ENCODE measurements at regions not wholly inside any gene's neighbourhood (a gene's known extent, or its start where the extent isn't known, plus 50 kb on each side); places are given as distances from the start of the nearest gene placed in this dataset.

DNA sequence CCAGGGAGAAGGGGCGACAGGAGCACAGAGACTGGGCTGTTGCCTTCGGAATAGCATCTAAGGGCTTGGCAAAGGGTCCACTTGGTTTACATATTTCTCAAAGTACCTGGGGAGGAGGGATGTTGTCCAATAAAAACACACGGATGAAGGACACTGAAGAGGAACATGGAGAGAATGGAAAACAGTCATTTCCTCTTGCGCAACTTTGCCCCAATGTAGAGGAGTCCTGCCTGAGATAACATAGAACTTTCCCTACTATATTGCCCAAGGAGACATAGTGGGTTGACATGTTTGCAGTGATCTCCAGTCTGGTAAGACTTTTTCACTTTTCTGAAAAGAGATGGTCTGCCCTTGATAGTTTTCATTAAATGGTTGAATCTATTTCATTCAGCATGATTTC lies 468.8 kb upstream of the SUCLG2 start:
- Mint-ChIP-seq H3K36me3 (ENCODE audit: low read depth) (no peaks in the 10 kb centered on the region), H3K4me1 (ENCODE audit: low read depth) (peaks cover 11% of the 10 kb centered on the region), H3K27me3 (ENCODE audit: low read depth) (no peaks in the 10 kb centered on the region), H3K27ac (no peak overlapping the region), H3K4me3 (no peak overlapping the region), H3K9me3 (no peaks in the 10 kb centered on the region)
- CTCF ChIA-PET, result interaction anchor here (0.6 kb wide), 1 partner anchor 243 kb away, joined by 3 read pairs; no protein-coding TSS in a partner anchor
- intact Hi-C loops (cut with micrococcal nuclease), result no loop called here
- no peak for DNase-seq

DNA sequence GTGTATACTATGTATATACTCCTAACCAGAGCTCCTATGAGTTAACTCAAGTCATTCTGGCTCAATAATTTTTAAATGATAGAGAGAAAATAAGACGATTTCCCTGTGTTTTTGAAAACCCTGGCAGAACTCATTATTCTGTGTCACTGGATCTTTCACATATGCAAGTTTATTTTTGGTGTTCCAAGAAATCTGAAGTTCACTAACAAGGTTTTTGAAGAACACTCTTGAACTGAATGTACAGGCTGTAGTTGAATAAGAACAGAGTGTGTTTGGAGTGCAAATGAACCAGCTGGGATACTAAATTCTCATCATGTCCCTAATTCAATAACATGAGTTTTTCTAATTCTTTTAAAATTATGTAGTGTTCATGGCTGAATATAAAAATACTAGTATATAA lies 466.9 kb upstream of the SUCLG2 start:
- H3K27ac Mint-ChIP-seq, result no peak overlapping the region
- DNase-seq, result no peak

DNA sequence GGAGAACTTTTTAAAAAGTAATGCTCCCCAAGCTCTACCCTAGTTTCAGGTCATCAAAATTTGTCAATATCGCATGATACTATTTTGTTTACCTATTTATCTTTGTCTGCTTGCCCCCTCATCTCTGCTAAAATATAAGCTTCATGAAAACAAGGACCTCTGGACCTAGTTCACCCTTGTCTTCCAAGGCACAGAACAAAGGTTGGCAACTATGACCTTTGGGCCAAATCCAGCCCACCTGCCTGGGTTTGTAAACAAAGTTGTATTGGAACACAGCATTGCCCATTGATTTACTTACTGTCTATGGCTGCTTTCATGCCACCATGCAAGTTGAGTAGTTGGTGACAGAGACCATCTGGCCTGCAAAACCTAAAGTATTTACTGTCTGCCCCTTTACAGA lies 462.2 kb upstream of the SUCLG2 start:
- CTCF ChIA-PET, result no interaction called here
- intact Hi-C loops (cut with micrococcal nuclease), result no loop called here
- DNase-seq, result no peak
- Mint-ChIP-seq H3K36me3 (ENCODE audit: low read depth) (no peaks in the 10 kb centered on the region), H3K4me1 (ENCODE audit: low read depth) (no peaks in the 10 kb centered on the region), H3K4me3 (no peak overlapping the region), H3K27ac (no peak overlapping the region), H3K27me3 (ENCODE audit: low read depth) (no peaks in the 10 kb centered on the region), H3K9me3 (peaks cover 3% of the 10 kb centered on the region)

More for the DNA sequence above, 466.9 kb upstream of the SUCLG2 start:
- no peaks in the 10 kb centered on the region for H3K27me3 Mint-ChIP-seq (ENCODE audit: low read depth)
- CTCF ChIA-PET, result no interaction called here
- H3K4me1 Mint-ChIP-seq (ENCODE audit: low read depth), result peaks cover 7% of the 10 kb centered on the region
- no peaks in the 10 kb centered on the region for H3K9me3 Mint-ChIP-seq
- intact Hi-C loops (cut with micrococcal nuclease), result no loop called here
- no peak overlapping the region for H3K4me3 Mint-ChIP-seq
- no peaks in the 10 kb centered on the region for H3K36me3 Mint-ChIP-seq (ENCODE audit: low read depth)

DNA sequence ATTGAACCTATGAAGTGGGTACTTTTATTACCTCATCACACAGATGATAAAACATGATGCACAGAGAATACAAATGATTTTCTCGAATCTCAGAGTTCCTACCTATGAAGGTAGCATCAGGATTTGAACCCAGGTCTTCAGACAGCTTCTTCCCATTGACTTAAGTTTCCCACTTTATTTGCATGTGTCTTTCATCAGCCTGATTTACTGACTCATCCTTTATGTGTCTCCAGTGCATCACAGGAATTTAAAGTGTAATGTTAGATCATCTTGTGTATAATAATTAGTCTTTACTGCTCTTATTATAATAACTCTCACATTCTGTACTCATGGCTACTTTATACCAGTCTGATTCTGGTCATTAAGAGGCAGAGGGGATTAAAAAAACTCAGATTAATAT lies 449.4 kb upstream of the SUCLG2 start:
- no peak for DNase-seq
- Mint-ChIP-seq H3K27me3 (ENCODE audit: low read depth) (no peaks in the 10 kb centered on the region), H3K36me3 (ENCODE audit: low read depth) (peaks cover 12% of the 10 kb centered on the region), H3K4me1 (ENCODE audit: low read depth) (peaks cover 19% of the 10 kb centered on the region), H3K9me3 (peaks cover 11% of the 10 kb centered on the region), H3K4me3 (no peak overlapping the region), H3K27ac (no peak overlapping the region)
- CTCF ChIA-PET, result no interaction called here
- intact Hi-C loops (cut with micrococcal nuclease), result no loop called here

DNA sequence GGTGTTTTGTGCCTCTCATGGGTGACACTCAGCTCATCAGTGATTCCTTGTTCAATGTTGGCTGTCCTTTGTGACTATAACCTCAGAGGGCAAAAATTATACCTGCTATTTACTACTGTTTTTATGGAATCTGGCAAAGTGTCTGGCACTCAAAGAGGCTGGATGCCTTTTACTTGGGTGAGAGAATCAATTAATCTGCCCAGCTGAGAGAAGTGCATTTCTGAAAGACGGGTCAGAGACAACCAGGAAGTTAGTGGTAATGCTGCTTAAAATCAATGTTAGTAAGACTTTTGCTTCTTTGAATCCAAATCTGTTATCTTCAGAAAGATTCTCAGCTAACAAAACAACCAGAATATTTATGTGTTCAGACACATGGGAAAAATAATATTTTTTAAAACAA lies 436.2 kb upstream of the SUCLG2 start:
- no peaks in the 10 kb centered on the region for H3K9me3 Mint-ChIP-seq
- H3K36me3 Mint-ChIP-seq (ENCODE audit: low read depth), result no peaks in the 10 kb centered on the region
- no peak overlapping the region for H3K4me3 Mint-ChIP-seq
- DNase-seq, result no peak
- H3K27ac Mint-ChIP-seq, result no peak overlapping the region
- CTCF ChIA-PET, result no interaction called here
- H3K4me1 Mint-ChIP-seq (ENCODE audit: low read depth), result peaks cover 55% of the 10 kb centered on the region
- no peaks in the 10 kb centered on the region for H3K27me3 Mint-ChIP-seq (ENCODE audit: low read depth)
- intact Hi-C loops (cut with micrococcal nuclease), result no loop called here

DNA sequence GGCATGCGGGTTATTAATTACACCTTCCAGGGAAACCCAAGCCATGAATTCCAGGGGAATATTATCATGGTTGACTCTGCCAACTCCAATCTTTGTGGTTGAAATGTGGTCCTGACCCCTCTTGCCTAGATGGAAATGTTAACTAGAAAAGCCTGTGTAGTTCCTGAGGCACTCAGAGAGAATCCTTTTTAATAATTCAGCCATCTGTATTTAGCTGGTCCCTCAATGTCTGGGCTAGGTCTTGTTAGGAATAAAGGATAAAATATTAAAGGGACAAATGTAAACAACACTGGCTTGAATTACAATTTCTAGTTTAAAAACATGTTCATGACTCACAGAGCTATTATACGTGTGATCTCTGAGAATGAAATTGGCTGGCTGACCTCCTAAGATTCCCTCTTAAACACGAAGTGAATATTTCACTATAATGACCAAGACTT lies 435.2 kb upstream of the SUCLG2 start:
- H3K4me3 Mint-ChIP-seq, result no peak overlapping the region
- no peaks in the 10 kb centered on the region for H3K36me3 Mint-ChIP-seq (ENCODE audit: low read depth)
- no peaks in the 10 kb centered on the region for H3K9me3 Mint-ChIP-seq
- no peak for DNase-seq
- H3K27ac Mint-ChIP-seq, result no peak overlapping the region
- intact Hi-C loops (cut with micrococcal nuclease), result loop anchor here (10.0 kb wide), 2 partner anchors 435 to 995 kb away; partner anchors contain the start of genes ARL6IP5, SUCLG2 and UBA3
- H3K4me1 Mint-ChIP-seq (ENCODE audit: low read depth), result peaks cover 62% of the 10 kb centered on the region
- H3K27me3 Mint-ChIP-seq (ENCODE audit: low read depth), result no peaks in the 10 kb centered on the region
- CTCF ChIA-PET, result no interaction called here

DNA sequence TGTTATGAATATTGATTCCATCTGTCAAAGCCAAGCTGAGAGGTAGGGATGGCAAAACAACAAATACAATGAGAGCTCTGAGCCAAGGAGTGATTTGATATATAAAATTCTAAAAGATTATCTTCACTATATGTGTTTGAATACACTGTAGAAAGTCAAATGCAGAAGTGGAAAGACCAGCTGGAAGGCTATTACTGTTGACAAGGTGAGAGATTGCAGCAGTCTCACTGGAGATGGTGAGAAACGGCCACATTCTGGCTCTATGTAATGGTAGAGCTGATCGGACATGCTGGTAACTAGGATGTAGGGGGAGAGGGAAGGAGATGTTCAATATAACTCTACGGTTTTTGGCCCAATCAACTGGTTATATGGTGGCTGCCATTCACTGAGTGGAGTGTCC lies 434.2 kb upstream of the SUCLG2 start:
- no peak overlapping the region for H3K27ac Mint-ChIP-seq
- DNase-seq, result no peak
- intact Hi-C loops (cut with micrococcal nuclease), result loop anchor here (1.0 to 10.0 kb wide), 4 partner anchors 31 to 996 kb away; partner anchors contain the start of genes ARL6IP5, SUCLG2 and UBA3
- no peaks in the 10 kb centered on the region for H3K9me3 Mint-ChIP-seq
- no peak overlapping the region for H3K4me3 Mint-ChIP-seq
- H3K36me3 Mint-ChIP-seq (ENCODE audit: low read depth), result no peaks in the 10 kb centered on the region
- CTCF ChIA-PET, result interaction anchor here (0.7 kb wide), 1 partner anchor 46 kb away, joined by 3 read pairs; no protein-coding TSS in a partner anchor
- H3K4me1 Mint-ChIP-seq (ENCODE audit: low read depth), result peaks cover 62% of the 10 kb centered on the region
- no peaks in the 10 kb centered on the region for H3K27me3 Mint-ChIP-seq (ENCODE audit: low read depth)

DNA sequence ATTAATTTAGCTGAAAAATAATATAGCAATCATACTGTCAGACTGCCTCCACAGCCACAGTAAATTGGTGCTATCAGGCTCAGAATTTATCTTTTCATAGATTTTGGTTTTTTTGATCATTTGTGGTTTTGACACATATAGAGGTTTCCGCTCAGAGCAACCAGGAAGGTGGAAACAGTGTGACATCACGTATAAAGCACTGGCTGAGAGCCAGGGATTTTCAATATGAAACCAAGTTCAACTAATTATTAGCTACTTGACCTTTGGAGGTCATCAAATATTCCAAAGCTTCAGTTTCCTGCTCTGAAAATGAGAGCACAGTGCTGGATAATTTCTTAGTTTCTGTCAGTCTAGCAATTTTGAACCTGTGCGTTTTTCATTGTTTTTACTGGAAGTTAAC lies 433.8 kb upstream of the SUCLG2 start:
- H3K27me3 Mint-ChIP-seq (ENCODE audit: low read depth), result no peaks in the 10 kb centered on the region
- no peaks in the 10 kb centered on the region for H3K9me3 Mint-ChIP-seq
- H3K4me3 Mint-ChIP-seq, result no peak overlapping the region
- intact Hi-C loops (cut with micrococcal nuclease), result loop anchor here (1.0 to 10.0 kb wide), 4 partner anchors 31 to 997 kb away; partner anchors contain the start of genes ARL6IP5, SUCLG2 and UBA3
- no peaks in the 10 kb centered on the region for H3K36me3 Mint-ChIP-seq (ENCODE audit: low read depth)
- CTCF ChIA-PET, result interaction anchor here (0.7 kb wide), 1 partner anchor 46 kb away, joined by 3 read pairs; no protein-coding TSS in a partner anchor
- peak; percentile 72 for DNase-seq
- H3K4me1 Mint-ChIP-seq (ENCODE audit: low read depth), result peaks cover 62% of the 10 kb centered on the region
- no peak overlapping the region for H3K27ac Mint-ChIP-seq

DNA sequence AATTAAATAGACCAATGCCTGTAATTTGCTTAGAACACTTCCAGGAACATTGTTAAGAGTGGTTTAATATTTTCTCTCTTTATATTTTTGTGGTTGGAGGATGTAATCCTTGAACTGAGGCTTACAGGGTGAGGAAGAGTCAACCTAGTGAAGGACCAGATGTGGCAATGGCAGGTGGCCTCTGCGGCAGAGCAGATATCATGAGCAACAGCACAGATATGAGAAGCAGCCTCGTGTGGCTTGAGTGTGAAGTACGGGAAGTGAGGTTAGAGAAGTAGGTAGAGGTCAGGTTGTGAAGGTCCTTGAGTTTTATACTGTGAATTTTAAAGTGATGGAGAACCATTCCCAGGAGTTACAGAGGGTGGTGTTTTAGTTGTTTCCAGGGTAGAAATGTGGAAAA lies 417.6 kb upstream of the SUCLG2 start:
- Mint-ChIP-seq H3K4me1 (ENCODE audit: low read depth) (peaks cover 15% of the 10 kb centered on the region), H3K27me3 (ENCODE audit: low read depth) (no peaks in the 10 kb centered on the region), H3K9me3 (peaks cover 13% of the 10 kb centered on the region), H3K36me3 (ENCODE audit: low read depth) (peaks cover 7% of the 10 kb centered on the region), H3K27ac (no peak overlapping the region), H3K4me3 (no peak overlapping the region)
- DNase-seq, result no peak
- CTCF ChIA-PET, result no interaction called here
- intact Hi-C loops (cut with micrococcal nuclease), result no loop called here

DNA sequence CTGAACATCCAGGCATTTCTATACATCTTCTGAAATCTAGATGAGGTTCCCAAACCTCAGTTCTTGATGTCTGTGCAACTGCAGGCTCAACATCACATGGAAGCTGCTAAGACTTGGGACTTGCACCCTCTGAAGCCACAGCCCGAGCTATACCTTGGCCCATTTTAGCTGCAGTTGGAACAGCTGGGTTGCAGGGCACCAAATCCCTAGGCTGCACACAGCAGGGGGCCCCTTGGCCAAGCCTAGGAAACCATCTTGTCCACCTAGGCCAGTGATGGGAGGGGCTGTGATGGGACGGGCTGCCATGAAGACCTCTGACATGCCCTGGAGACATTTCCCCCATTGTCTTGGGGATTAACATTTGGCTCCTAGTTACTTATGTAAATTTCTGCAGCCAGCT lies 415.8 kb upstream of the SUCLG2 start:
- Mint-ChIP-seq H3K27ac (no peak overlapping the region), H3K9me3 (peaks cover 12% of the 10 kb centered on the region), H3K4me1 (ENCODE audit: low read depth) (peaks cover 9% of the 10 kb centered on the region), H3K27me3 (ENCODE audit: low read depth) (no peaks in the 10 kb centered on the region), H3K36me3 (ENCODE audit: low read depth) (peaks cover 7% of the 10 kb centered on the region), H3K4me3 (no peak overlapping the region)
- intact Hi-C loops (cut with micrococcal nuclease), result no loop called here
- DNase-seq, result no peak
- CTCF ChIA-PET, result no interaction called here

DNA sequence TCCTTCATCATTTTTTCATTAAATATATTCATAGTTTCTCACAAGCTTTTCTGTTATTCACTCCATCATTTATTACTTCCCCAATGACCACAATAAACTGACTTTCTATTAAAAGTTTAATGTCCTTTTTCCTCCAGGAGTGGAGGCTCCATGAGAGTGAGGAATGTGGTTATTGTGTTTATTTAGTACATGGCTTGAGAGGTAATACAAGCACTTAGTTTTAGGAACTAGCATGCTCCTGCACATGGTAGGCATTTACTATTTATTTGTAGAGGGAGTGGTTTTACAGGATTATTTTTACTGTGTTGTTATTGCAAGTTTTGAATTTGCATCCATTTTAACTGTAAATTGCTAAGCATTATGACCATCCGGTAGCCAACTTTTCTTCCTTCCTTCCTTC lies 412.9 kb upstream of the SUCLG2 start:
- no peaks in the 10 kb centered on the region for H3K27me3 Mint-ChIP-seq (ENCODE audit: low read depth)
- peaks cover 7% of the 10 kb centered on the region for H3K36me3 Mint-ChIP-seq (ENCODE audit: low read depth)
- peaks cover 17% of the 10 kb centered on the region for H3K4me1 Mint-ChIP-seq (ENCODE audit: low read depth)
- peaks cover 12% of the 10 kb centered on the region for H3K9me3 Mint-ChIP-seq
- no peak for DNase-seq
- CTCF ChIA-PET, result no interaction called here
- intact Hi-C loops (cut with micrococcal nuclease), result no loop called here
- H3K4me3 Mint-ChIP-seq, result no peak overlapping the region
- H3K27ac Mint-ChIP-seq, result no peak overlapping the region

DNA sequence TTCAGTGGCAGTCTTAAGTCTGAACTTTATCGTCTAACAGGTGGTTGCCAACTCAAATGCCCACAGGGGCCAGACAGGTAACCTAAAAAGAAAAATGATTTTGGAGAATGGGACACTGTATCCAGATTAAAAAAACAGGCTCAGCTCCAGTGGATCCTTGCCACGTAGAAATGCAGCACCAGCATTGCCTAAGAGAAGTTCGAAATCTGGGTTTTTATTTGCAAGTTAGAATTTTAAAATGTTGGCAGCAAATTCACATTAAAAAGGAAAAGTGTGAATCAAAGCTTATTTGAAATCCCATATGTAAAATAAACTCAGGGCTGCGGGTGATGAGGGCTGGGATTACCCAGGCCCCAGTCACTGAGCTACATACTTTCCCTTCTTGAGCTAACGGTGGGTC lies 408.5 kb upstream of the SUCLG2 start:
- no peak overlapping the region for H3K4me3 Mint-ChIP-seq
- peaks cover 50% of the 10 kb centered on the region for H3K4me1 Mint-ChIP-seq (ENCODE audit: low read depth)
- H3K27me3 Mint-ChIP-seq (ENCODE audit: low read depth), result no peaks in the 10 kb centered on the region
- no peak overlapping the region for H3K27ac Mint-ChIP-seq
- H3K9me3 Mint-ChIP-seq, result no peaks in the 10 kb centered on the region
- no peaks in the 10 kb centered on the region for H3K36me3 Mint-ChIP-seq (ENCODE audit: low read depth)
- intact Hi-C loops (cut with micrococcal nuclease), result loop anchor here (5.0 kb wide), 1 partner anchor 116 kb away; no protein-coding TSS in a partner anchor
- CTCF ChIA-PET, result no interaction called here
- DNase-seq, result no peak

DNA sequence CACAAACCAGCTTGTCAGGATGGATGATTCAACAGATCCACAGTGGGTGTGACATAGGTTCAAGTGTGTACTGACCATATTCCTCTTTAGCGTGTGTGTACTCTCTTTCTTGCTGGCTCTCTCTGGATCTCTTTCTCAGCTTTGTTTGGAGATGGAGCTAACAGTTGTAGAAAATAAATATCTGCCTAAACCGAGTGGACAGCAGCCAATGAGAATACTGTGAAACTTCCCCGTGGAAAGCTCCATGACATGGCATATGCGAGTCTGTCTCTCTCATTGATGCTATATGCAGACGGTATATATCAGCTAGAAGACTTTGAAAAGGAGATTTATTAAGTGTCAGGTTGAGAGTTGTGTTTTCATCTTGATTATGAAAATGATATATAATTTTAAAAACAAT lies 406.5 kb upstream of the SUCLG2 start:
- H3K9me3 Mint-ChIP-seq, result no peaks in the 10 kb centered on the region
- no peaks in the 10 kb centered on the region for H3K27me3 Mint-ChIP-seq (ENCODE audit: low read depth)
- H3K27ac Mint-ChIP-seq, result no peak overlapping the region
- no peaks in the 10 kb centered on the region for H3K36me3 Mint-ChIP-seq (ENCODE audit: low read depth)
- intact Hi-C loops (cut with micrococcal nuclease), result loop anchor here (5.0 kb wide), 1 partner anchor 114 kb away; no protein-coding TSS in a partner anchor
- CTCF ChIA-PET, result no interaction called here
- H3K4me1 Mint-ChIP-seq (ENCODE audit: low read depth), result peaks cover 67% of the 10 kb centered on the region
- DNase-seq, result no peak
- H3K4me3 Mint-ChIP-seq, result no peak overlapping the region

Data from activated naive CD4-positive, alpha-beta T cell treated with anti-CD3 and anti-CD28 coated beads for 36 hours (primary cell).